ENCODE measurements at regions not wholly inside any gene's neighbourhood (a gene's known extent, or its start where the extent isn't known, plus 50 kb on each side); places are given as distances from the start of the nearest gene placed in this dataset.

DNA sequence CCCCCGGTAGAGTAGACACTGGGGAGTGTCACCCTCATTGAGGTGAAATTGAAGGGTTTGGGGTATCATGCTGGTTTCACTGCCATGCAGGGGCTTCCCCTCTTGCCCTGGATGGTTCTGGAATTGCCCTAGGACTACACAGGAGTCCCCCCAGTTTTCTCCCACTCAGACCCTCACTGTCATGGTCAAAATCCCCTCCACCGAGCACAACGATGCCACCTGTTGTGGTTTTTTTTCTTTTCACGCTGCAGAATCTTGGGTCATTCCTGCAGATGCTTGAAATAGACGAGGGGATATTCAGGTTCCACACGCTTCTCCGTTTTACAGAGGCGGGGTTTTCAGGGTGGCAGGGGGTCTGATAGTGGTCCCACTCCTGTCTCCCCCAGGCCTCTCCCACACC lies 255.6 kb downstream of the ENGASE start:
- no peak for FAIRE-seq
- Histone ChIP-seq H3K4me2 (ENCODE audit: insufficient read depth, low read length) (no peak overlapping the region), H2AFZ (ENCODE audit: low read depth, low read length) (no peak overlapping the region), H3K4me1 (ENCODE audit: control insufficient read depth, extremely low read depth, insufficient read depth, low read length) (no peaks in the 10 kb centered on the region), H3K4me3 (replicated peaks in 1 of 3; ENCODE audit: insufficient read depth in 1 of 3, low read depth in 1 of 3, low read length in 3 of 3) (no peak overlapping the region), H4K20me1 (replicated peaks; ENCODE audit: control insufficient read depth, extremely low read depth, insufficient read depth, low read length) (no peaks in the 10 kb centered on the region), H3K79me2 (ENCODE audit: control insufficient read depth, insufficient read depth, low read length) (no peaks in the 10 kb centered on the region), H3K9ac (replicated peaks; ENCODE audit: extremely low read depth, insufficient read depth, low read length) (no peak overlapping the region), H3K36me3 (ENCODE audit: control insufficient read depth in 2 of 2, extremely low read depth in 1 of 2, insufficient read depth in 2 of 2, low read length in 2 of 2) (no peaks in the 10 kb centered on the region), H3K27ac (ENCODE audit: insufficient read depth, low read depth, low read length) (no peak overlapping the region), H3K27me3 (ENCODE audit: control insufficient read depth in 2 of 2, insufficient read depth in 2 of 2, low read length in 2 of 2) (no peaks in the 10 kb centered on the region), H3K9me3 (replicated peaks; ENCODE audit: control insufficient read depth, insufficient read depth, low read length) (no peaks in the 10 kb centered on the region), H3K9me1 (replicated peaks; ENCODE audit: control insufficient read depth, extremely low read depth, insufficient read depth, low read length) (no peaks in the 10 kb centered on the region)
- no TSS peak for BruUV-seq (replicated peaks)
- dilution Hi-C loops (cut with MboI; ENCODE audit: extremely low pct_ligation_motif_present, low sequenced_read_pairs) (no loop called here), intact Hi-C loops (cut with micrococcal nuclease) (loop anchor here (5.0 kb wide), 1 partner anchor 38 kb away; no protein-coding TSS in a partner anchor)
- TF ChIP-seq POLR2A (IDR thresholded peaks at IDR 0.05; ENCODE audit: low read depth, low read length) (no peak), POLR2AphosphoS5 (IDR thresholded peaks at IDR 0.05; ENCODE audit: insufficient read depth, low read depth, low read length) (no peak), FOS (IDR thresholded peaks at IDR 0.05; ENCODE audit: borderline replicate concordance, insufficient read depth, low read length) (no peak), EZH2 (IDR thresholded peaks at IDR 0.05; ENCODE audit: borderline replicate concordance, low read depth, low read length, severe bottlenecking) (no peak), GATA2 (IDR thresholded peaks at IDR 0.05; ENCODE audit: insufficient read depth, insufficient read length, low read depth, low read length) (no peak), JUN (IDR thresholded peaks at IDR 0.05; ENCODE audit: borderline replicate concordance, insufficient read depth, insufficient read length, low read depth) (no peak), MYC (IDR thresholded peaks at IDR 0.05; ENCODE audit: low read depth, low read length) (no peak)
- TF ChIP-seq, protein P1, sequence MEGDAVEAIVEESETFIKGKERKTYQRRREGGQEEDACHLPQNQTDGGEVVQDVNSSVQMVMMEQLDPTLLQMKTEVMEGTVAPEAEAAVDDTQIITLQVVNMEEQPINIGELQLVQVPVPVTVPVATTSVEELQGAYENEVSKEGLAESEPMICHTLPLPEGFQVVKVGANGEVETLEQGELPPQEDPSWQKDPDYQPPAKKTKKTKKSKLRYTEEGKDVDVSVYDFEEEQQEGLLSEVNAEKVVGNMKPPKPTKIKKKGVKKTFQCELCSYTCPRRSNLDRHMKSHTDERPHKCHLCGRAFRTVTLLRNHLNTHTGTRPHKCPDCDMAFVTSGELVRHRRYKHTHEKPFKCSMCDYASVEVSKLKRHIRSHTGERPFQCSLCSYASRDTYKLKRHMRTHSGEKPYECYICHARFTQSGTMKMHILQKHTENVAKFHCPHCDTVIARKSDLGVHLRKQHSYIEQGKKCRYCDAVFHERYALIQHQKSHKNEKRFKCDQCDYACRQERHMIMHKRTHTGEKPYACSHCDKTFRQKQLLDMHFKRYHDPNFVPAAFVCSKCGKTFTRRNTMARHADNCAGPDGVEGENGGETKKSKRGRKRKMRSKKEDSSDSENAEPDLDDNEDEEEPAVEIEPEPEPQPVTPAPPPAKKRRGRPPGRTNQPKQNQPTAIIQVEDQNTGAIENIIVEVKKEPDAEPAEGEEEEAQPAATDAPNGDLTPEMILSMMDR (IDR thresholded peaks at IDR 0.05; ENCODE audit: extremely low read depth in 1 of 2, insufficient read depth in 1 of 2, low read depth in 1 of 2, low read length in 2 of 2) = no peak
- TF ChIP-seq, protein P2, sequence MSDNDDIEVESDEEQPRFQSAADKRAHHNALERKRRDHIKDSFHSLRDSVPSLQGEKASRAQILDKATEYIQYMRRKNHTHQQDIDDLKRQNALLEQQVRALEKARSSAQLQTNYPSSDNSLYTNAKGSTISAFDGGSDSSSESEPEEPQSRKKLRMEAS (IDR thresholded peaks at IDR 0.05; ENCODE audit: insufficient read depth, insufficient read length) = no peak
- DNase-seq (ENCODE audit: low read depth, low spot score) = no peak
- ChIA-PET CTCF (no interaction called here), POLR2A (no interaction called here)
